Activated T-helper 17 cell treated with anti-CD3 and anti-CD28 coated beads, Interleukin-2, amount 50 U/mL, for 72 hours (primary cell): ENCODE measurements at regions not wholly inside any gene's neighbourhood (a gene's known extent, or its start where the extent isn't known, plus 50 kb on each side); places are given as distances from the start of the nearest gene placed in this dataset.
A peak's percentile ranks its signal among the peaks of the same experiment; 100 is the strongest.

Experiments
- ATAC-seq: fragments of 150-1000 bp; cut with Tn5 transposase; replicated peaks from 2 replicates; pipeline ENCODE4 v1.10.0; 2021; ENCODE audit warnings: mild to moderate bottlenecking, moderate library complexity
- H3K27ac Mint-ChIP-seq: one replicate; pipeline ENCODE4 v1.8.0; 2022; ENCODE audit warnings: mixed read lengths
- H3K27me3 Mint-ChIP-seq: one replicate; pipeline ENCODE4 v1.8.0; 2022; ENCODE audit warnings: mixed read lengths
- H3K36me3 Mint-ChIP-seq: one replicate; pipeline ENCODE4 v1.8.0; 2022; ENCODE audit warnings: low read depth, mild to moderate bottlenecking, mixed read lengths
- H3K4me1 Mint-ChIP-seq: one replicate; pipeline ENCODE4 v1.8.0; 2022; ENCODE audit warnings: mixed read lengths
- H3K4me3 Mint-ChIP-seq: one replicate; pipeline ENCODE4 v1.8.0; 2022; ENCODE audit warnings: mild to moderate bottlenecking, mixed read lengths
- H3K9me3 Mint-ChIP-seq: one replicate; pipeline ENCODE4 v1.8.0; 2022; ENCODE audit warnings: mixed read lengths

- H3K27me3 Mint-ChIP-seq = no peaks in the 10 kb centered on the region
- H3K4me1 Mint-ChIP-seq = peaks cover 68% of the 10 kb centered on the region
- peak overlapping the region; percentile 91 for H3K4me3 Mint-ChIP-seq
- no peaks in the 10 kb centered on the region for H3K9me3 Mint-ChIP-seq
- peak overlapping the region; percentile 97 for H3K27ac Mint-ChIP-seq
- ATAC-seq = peak; percentile 83
- peaks cover 100% of the 10 kb centered on the region for H3K36me3 Mint-ChIP-seq
Observed at GRCh38 chr7:130903358-130903974, 169.5 kb upstream of the KLF14 start.

GRCh38 chr7:130904031-130904757, 170.2 kb upstream of the KLF14 start:
- Mint-ChIP-seq H3K9me3 (no peaks in the 10 kb centered on the region), H3K4me1 (peaks cover 64% of the 10 kb centered on the region)
- peak; percentile 41 for ATAC-seq

GRCh38 chr7:130904792-130905191, 170.8 kb upstream of the KLF14 start:
- no peak for ATAC-seq
- H3K9me3 Mint-ChIP-seq = no peaks in the 10 kb centered on the region
- H3K36me3 Mint-ChIP-seq = peaks cover 100% of the 10 kb centered on the region
- peak overlapping the region; percentile 97 for H3K27ac Mint-ChIP-seq
- H3K4me3 Mint-ChIP-seq = peak overlapping the region; percentile 91
- H3K27me3 Mint-ChIP-seq = no peaks in the 10 kb centered on the region
- peaks cover 64% of the 10 kb centered on the region for H3K4me1 Mint-ChIP-seq

More at GRCh38 chr7:130904031-130904757, 170.2 kb upstream of the KLF14 start:
- H3K27me3 Mint-ChIP-seq = no peaks in the 10 kb centered on the region
- H3K36me3 Mint-ChIP-seq = peaks cover 100% of the 10 kb centered on the region
- H3K4me3 Mint-ChIP-seq = peak overlapping the region; percentile 91
- H3K27ac Mint-ChIP-seq = peak overlapping the region; percentile 97

GRCh38 chr7:130906575-130906974, 172.6 kb upstream of the KLF14 start:
- ATAC-seq = no peak
- Mint-ChIP-seq H3K4me1 (peaks cover 68% of the 10 kb centered on the region), H3K9me3 (no peaks in the 10 kb centered on the region), H3K27me3 (no peaks in the 10 kb centered on the region), H3K27ac (peak overlapping the region; percentile 97), H3K4me3 (peak overlapping the region; percentile 91), H3K36me3 (peaks cover 100% of the 10 kb centered on the region)

- Mint-ChIP-seq H3K27me3 (no peaks in the 10 kb centered on the region), H3K36me3 (peaks cover 100% of the 10 kb centered on the region), H3K4me3 (peak overlapping the region; percentile 91), H3K9me3 (no peaks in the 10 kb centered on the region), H3K27ac (peak overlapping the region; percentile 92), H3K4me1 (peaks cover 66% of the 10 kb centered on the region)
- no peak for ATAC-seq
Observed at GRCh38 chr7:130907439-130907838, 173.4 kb upstream of the KLF14 start.

GRCh38 chr7:130908345-130909160, 174.5 kb upstream of the KLF14 start:
- no peaks in the 10 kb centered on the region for H3K27me3 Mint-ChIP-seq
- peak overlapping the region; percentile 92 for H3K27ac Mint-ChIP-seq
- peaks cover 63% of the 10 kb centered on the region for H3K4me1 Mint-ChIP-seq
- H3K4me3 Mint-ChIP-seq = peak overlapping the region; percentile 91
- ATAC-seq = no peak
- H3K9me3 Mint-ChIP-seq = no peaks in the 10 kb centered on the region
- peaks cover 100% of the 10 kb centered on the region for H3K36me3 Mint-ChIP-seq

- no peak for ATAC-seq
- Mint-ChIP-seq H3K4me3 (peak overlapping the region; percentile 91), H3K9me3 (no peaks in the 10 kb centered on the region), H3K4me1 (peaks cover 63% of the 10 kb centered on the region), H3K36me3 (peaks cover 100% of the 10 kb centered on the region), H3K27ac (peak overlapping the region; percentile 92), H3K27me3 (no peaks in the 10 kb centered on the region)
Observed at GRCh38 chr7:130909161-130909836, 175.3 kb upstream of the KLF14 start.

- peak overlapping the region; percentile 92 for H3K27ac Mint-ChIP-seq
- no peaks in the 10 kb centered on the region for H3K9me3 Mint-ChIP-seq
- peak overlapping the region; percentile 91 for H3K4me3 Mint-ChIP-seq
- no peaks in the 10 kb centered on the region for H3K27me3 Mint-ChIP-seq
- peaks cover 64% of the 10 kb centered on the region for H3K4me1 Mint-ChIP-seq
- H3K36me3 Mint-ChIP-seq = peaks cover 100% of the 10 kb centered on the region
- ATAC-seq = peak; percentile 20
Observed at GRCh38 chr7:130909881-130910672, 176.1 kb upstream of the KLF14 start.

- peak overlapping the region; percentile 91 for H3K4me3 Mint-ChIP-seq
- H3K27ac Mint-ChIP-seq = peak overlapping the region; percentile 92
- H3K36me3 Mint-ChIP-seq = peaks cover 100% of the 10 kb centered on the region
- H3K27me3 Mint-ChIP-seq = no peaks in the 10 kb centered on the region
- no peak for ATAC-seq
- H3K9me3 Mint-ChIP-seq = no peaks in the 10 kb centered on the region
- H3K4me1 Mint-ChIP-seq = peaks cover 71% of the 10 kb centered on the region
Observed at GRCh38 chr7:130910949-130911944, 177.2 kb upstream of the KLF14 start.

GRCh38 chr7:130912082-130912861, 178.3 kb upstream of the KLF14 start:
- H3K27me3 Mint-ChIP-seq = no peaks in the 10 kb centered on the region
- no peaks in the 10 kb centered on the region for H3K9me3 Mint-ChIP-seq
- no peak for ATAC-seq
- peaks cover 73% of the 10 kb centered on the region for H3K4me1 Mint-ChIP-seq
- H3K36me3 Mint-ChIP-seq = peaks cover 100% of the 10 kb centered on the region
- H3K4me3 Mint-ChIP-seq = peak overlapping the region; percentile 91
- peak overlapping the region; percentile 92 for H3K27ac Mint-ChIP-seq

- Mint-ChIP-seq H3K27me3 (no peaks in the 10 kb centered on the region), H3K27ac (peak overlapping the region; percentile 92), H3K4me1 (peaks cover 73% of the 10 kb centered on the region), H3K36me3 (peaks cover 100% of the 10 kb centered on the region), H3K9me3 (no peaks in the 10 kb centered on the region), H3K4me3 (peak overlapping the region; percentile 91)
- peak; percentile 72 for ATAC-seq
Observed at GRCh38 chr7:130912862-130913638, 179.0 kb upstream of the KLF14 start.
